ENCODE measurements at regions not wholly inside any gene's neighbourhood (a gene's known extent, or its start where the extent isn't known, plus 50 kb on each side); places are given as distances from the start of the nearest gene placed in this dataset.
A peak's percentile ranks its signal among the peaks of the same experiment; 100 is the strongest.

DNA sequence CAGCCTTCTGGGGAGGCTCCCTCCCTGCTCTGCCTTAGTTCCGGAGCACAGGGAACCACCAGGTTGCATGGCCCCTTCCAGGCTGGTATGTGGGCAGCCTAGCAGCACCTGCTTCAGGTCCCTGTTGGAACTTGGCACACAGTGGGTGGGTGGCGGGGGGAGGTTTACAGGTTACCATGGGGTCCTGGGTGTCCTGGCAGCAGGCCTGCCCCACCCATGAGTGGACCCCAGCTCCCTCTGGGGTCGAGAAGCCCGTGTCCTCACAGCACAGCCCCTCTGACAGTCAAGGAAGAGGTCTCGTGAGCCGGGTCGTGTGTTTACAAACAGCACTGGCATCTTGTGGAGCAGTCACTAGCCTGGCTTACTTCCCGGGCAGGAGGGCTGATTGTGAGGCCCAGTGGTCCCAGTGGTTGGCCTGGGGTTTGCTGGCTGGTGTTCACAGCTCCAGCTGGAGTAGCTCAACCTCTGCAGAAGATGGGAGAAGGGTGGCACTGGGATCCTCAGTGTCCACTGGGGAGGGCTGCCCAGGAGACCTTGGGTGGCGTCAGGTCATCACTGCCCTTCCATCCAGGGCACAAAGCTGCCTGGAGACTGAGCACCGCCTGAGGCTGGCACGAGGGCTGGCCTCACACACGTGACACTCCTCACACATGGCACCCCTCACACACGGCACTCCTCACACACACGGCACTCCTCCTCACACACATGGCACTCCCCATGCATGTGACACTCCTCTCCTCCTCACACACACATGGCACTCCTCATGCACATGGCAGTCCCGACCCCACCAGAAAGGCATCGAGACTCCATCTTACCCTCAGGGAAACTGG is 100.9 kb downstream of the RIPK4 start:
- DNase-seq (ENCODE audit: insufficient read length, low spot score) (no peak), FAIRE-seq (no peak)
- no peak for TF ChIP-seq POLR2A (IDR thresholded peaks at IDR 0.05; ENCODE audit: low read depth, low read length)
- TF ChIP-seq POLR2AphosphoS5 (IDR thresholded peaks at IDR 0.05; ENCODE audit: low read depth, low read length), result no peak
- TF ChIP-seq PAX5 (IDR thresholded peaks at IDR 0.05; ENCODE audit: insufficient read depth, low read length, severe bottlenecking), result no peak
- no peak for TF ChIP-seq TAF1 (IDR thresholded peaks at IDR 0.05; ENCODE audit: low read depth, low read length)
- TF ChIP-seq SPI1 (IDR thresholded peaks at IDR 0.05; ENCODE audit: low read depth, low read length), result no peak

GRCh38 chr21:41664881-41665765 is 101.7 kb downstream of the RIPK4 start:
- FAIRE-seq, result no peak
- no peak for DNase-seq (ENCODE audit: insufficient read length, low spot score)
- TF ChIP-seq SPI1 (IDR thresholded peaks at IDR 0.05; ENCODE audit: low read depth, low read length) (no peak), POLR2AphosphoS5 (IDR thresholded peaks at IDR 0.05; ENCODE audit: low read depth, low read length) (no peak), PAX5 (IDR thresholded peaks at IDR 0.05; ENCODE audit: insufficient read depth, low read length, severe bottlenecking) (no peak), POU2F2 (IDR thresholded peaks at IDR 0.05; ENCODE audit: low read depth, low read length) (no peak), TAF1 (IDR thresholded peaks at IDR 0.05; ENCODE audit: low read depth, low read length) (no peak), POLR2A (IDR thresholded peaks at IDR 0.05; ENCODE audit: low read depth, low read length) (no peak)

DNA sequence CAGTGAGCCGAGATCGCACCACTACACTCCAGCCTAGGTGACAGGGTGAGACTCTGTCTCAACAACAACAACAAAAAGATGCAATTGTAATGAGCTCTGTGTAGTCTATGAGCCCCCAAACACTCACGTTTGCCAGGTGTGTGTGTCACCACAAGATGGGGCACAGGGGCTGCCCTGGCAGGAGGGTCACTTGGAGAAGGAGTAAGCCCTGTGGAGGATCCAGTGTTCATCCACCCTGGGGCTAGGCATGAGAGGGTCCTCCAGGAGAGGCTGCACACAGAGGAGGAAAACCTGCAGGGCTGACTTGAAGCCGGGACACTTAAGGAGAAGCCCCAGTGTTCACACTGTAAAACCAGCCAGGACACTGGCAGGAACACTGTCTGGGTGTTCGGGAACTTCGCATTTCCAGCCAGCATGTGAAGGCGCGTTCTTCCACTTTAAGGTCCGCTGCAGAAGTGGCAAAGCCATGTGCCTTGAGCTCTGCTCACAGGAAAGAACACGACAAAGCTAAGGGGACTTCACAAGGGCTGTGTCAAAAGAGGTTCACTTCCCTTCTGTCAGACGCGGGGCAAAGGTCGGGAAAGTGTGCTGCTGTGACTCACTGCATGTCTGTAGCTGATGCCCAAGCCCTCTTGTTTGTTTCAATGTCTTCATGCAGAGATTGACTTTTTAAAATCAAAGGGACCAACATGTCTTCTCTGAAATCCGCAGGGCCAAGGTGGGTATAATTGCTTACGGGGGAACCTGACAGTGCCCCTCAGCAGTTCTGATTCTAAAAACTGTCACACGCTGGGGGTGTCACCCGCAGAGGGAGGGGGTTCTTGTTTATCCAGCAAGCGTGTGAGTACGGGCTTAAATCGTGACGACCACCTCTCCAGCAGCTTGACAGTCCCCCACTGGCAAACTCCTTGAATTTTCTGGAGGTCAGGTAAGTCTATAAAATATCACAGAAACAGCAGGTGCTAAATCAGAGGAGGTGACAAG is 102.8 kb downstream of the RIPK4 start:
- FAIRE-seq (no peak), DNase-seq (ENCODE audit: insufficient read length, low spot score) (no peak)
- TF ChIP-seq SPI1 (IDR thresholded peaks at IDR 0.05; ENCODE audit: low read depth, low read length), result peak; percentile 45; the same call in 1 of the 2 replicates
- no peak for TF ChIP-seq PAX5 (IDR thresholded peaks at IDR 0.05; ENCODE audit: insufficient read depth, low read length, severe bottlenecking)

DNA sequence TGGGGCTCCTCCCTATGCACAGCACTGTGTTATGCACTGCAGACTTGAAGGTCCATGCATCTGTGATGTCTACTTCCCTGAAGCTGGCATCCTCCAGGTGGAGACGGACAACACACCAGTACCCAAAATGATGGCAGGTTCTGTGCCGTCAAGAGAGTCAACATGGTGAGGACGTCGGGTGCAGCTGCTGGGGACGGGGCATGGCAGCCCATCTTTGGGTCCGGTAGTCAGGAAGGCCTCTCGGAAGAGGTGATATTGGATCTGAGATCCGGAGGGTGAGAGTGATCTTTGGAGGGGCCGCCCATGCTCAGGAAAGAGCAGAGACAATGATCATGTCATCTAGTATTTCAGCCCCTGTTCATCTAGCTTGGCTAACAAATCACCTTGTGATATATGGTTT is 104.1 kb downstream of the RIPK4 start:
- DNase-seq (ENCODE audit: insufficient read length, low spot score), result no peak
- TF ChIP-seq POLR2AphosphoS5 (IDR thresholded peaks at IDR 0.05; ENCODE audit: low read depth, low read length) (no peak), PAX5 (IDR thresholded peaks at IDR 0.05; ENCODE audit: insufficient read depth, low read length, severe bottlenecking) (no peak), SPI1 (IDR thresholded peaks at IDR 0.05; ENCODE audit: low read depth, low read length) (no peak), TAF1 (IDR thresholded peaks at IDR 0.05; ENCODE audit: low read depth, low read length) (no peak), POLR2A (IDR thresholded peaks at IDR 0.05; ENCODE audit: low read depth, low read length) (no peak), POU2F2 (IDR thresholded peaks at IDR 0.05; ENCODE audit: low read depth, low read length) (no peak)
- no peak for FAIRE-seq

- no peak for TF ChIP-seq POU2F2 (IDR thresholded peaks at IDR 0.05; ENCODE audit: low read depth, low read length)
- no peak for DNase-seq (ENCODE audit: insufficient read length, low spot score)
- no peak for FAIRE-seq
These were observed 104.7 kb downstream of the RIPK4 start for GRCh38 chr21:41662161-41662560.

DNA sequence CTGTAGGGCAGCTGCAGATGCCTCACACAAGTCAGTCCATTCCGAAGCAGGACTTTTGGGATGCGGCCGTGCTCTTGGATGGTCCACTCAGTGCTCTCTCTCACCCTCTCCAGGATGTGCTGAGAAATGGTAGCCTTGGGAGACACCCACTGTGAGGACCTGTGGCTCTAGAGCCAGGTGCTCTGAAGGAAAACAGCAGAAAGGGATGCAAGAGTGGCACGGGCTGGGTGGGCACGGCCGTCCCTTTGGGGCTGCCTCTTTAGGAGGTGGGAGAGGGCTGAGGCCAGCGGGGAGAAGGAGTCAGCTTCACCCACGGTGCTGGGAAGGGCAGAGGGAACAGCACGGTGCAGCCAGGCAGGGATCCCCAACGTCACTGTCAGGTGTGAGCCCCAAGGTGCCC is 106.1 kb downstream of the RIPK4 start:
- TF ChIP-seq POLR2AphosphoS5 (IDR thresholded peaks at IDR 0.05; ENCODE audit: low read depth, low read length) (no peak), PAX5 (IDR thresholded peaks at IDR 0.05; ENCODE audit: insufficient read depth, low read length, severe bottlenecking) (no peak), TAF1 (IDR thresholded peaks at IDR 0.05; ENCODE audit: low read depth, low read length) (no peak), POLR2A (IDR thresholded peaks at IDR 0.05; ENCODE audit: low read depth, low read length) (no peak), POU2F2 (IDR thresholded peaks at IDR 0.05; ENCODE audit: low read depth, low read length) (no peak), SPI1 (IDR thresholded peaks at IDR 0.05; ENCODE audit: low read depth, low read length) (no peak)
- DNase-seq (ENCODE audit: insufficient read length, low spot score), result no peak
- FAIRE-seq, result no peak

DNA sequence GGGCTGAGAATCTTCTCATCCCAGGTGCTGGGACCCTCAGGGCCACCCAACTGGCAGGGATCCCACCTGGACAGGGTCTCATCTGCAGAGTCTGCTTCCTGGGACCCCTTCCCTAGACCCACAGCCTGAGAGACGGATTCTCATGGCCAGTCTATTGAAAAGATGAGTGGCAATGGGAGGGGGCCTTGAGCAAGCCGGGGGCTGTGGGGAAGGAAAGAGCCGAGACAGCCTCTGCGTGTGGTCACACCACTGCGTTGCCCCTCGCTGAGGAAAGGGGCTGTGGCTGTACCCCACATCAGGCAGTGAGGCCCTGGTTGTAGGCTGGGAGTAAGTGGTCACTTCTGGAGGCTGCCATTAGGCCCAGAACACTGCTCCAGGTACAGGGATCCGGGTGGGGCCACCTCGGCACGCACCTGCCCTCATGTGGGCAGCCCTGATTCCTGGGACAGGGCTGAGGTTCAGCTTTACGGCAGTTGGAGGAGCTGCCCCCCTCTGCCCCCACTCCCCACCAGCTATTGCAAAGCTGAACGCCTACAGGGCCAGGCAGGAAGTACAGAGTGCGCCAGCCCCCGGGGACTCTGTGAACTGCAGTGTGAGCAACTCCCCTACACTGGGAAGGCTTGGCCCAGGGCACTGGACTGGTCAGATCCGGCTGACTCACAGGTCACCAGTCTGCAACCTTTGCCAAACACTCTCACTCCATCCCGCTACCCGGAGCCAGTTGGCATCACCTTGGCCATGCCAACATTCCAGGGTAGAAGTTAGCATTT is 106.9 kb downstream of the RIPK4 start:
- DNase-seq (ENCODE audit: insufficient read length, low spot score) (no peak), FAIRE-seq (no peak)
- TF ChIP-seq POLR2AphosphoS5 (IDR thresholded peaks at IDR 0.05; ENCODE audit: low read depth, low read length), result no peak
- no peak for TF ChIP-seq SPI1 (IDR thresholded peaks at IDR 0.05; ENCODE audit: low read depth, low read length)
- no peak for TF ChIP-seq TAF1 (IDR thresholded peaks at IDR 0.05; ENCODE audit: low read depth, low read length)
- no peak for TF ChIP-seq PAX5 (IDR thresholded peaks at IDR 0.05; ENCODE audit: insufficient read depth, low read length, severe bottlenecking)
- TF ChIP-seq POU2F2 (IDR thresholded peaks at IDR 0.05; ENCODE audit: low read depth, low read length), result no peak
- no peak for TF ChIP-seq POLR2A (IDR thresholded peaks at IDR 0.05; ENCODE audit: low read depth, low read length)

- FAIRE-seq, result no peak
- no peak for DNase-seq (ENCODE audit: insufficient read length, low spot score)
- no peak for TF ChIP-seq PAX5 (IDR thresholded peaks at IDR 0.05; ENCODE audit: insufficient read depth, low read length, severe bottlenecking)
- TF ChIP-seq TAF1 (IDR thresholded peaks at IDR 0.05; ENCODE audit: low read depth, low read length), result no peak
- TF ChIP-seq POLR2A (IDR thresholded peaks at IDR 0.05; ENCODE audit: low read depth, low read length), result no peak
- TF ChIP-seq SPI1 (IDR thresholded peaks at IDR 0.05; ENCODE audit: low read depth, low read length), result no peak
- no peak for TF ChIP-seq POLR2AphosphoS5 (IDR thresholded peaks at IDR 0.05; ENCODE audit: low read depth, low read length)
- no peak for TF ChIP-seq POU2F2 (IDR thresholded peaks at IDR 0.05; ENCODE audit: low read depth, low read length)
These were observed 109.8 kb downstream of the RIPK4 start for GRCh38 chr21:41656946-41657525.

Data from GM12891 (cell line).